ENCODE measurements at regions not wholly inside any gene's neighbourhood (a gene's known extent, or its start where the extent isn't known, plus 50 kb on each side); places are given as distances from the start of the nearest gene placed in this dataset.

DNA sequence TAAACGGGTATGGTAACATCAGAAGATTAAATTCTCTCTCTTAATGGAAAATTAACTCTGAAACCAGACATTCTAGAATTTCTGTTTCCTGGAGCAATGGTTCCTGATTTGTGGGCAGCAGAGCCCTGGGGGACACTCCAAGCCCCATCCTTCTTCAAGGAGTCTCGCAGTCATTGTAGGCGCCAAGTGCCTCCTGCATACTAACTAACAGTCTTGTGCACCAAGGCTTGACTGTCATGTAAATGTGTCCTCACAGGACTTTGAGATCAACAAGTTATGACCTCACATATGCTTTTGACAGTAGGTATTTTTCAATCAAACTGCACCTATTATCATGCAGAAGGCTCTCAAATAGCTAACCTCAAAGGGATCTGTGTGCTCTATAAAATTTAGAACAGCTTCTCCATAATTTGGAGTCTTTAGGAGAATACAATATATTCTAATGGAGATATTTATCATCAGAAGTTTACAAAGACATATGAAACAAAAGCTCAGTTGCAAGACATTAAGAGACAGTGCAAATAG is 52.1 kb upstream of the COPS8 start:
- TF ChIP-seq EP300 (IDR thresholded peaks at IDR 0.05): no peak
- TF ChIP-seq, protein P1, sequence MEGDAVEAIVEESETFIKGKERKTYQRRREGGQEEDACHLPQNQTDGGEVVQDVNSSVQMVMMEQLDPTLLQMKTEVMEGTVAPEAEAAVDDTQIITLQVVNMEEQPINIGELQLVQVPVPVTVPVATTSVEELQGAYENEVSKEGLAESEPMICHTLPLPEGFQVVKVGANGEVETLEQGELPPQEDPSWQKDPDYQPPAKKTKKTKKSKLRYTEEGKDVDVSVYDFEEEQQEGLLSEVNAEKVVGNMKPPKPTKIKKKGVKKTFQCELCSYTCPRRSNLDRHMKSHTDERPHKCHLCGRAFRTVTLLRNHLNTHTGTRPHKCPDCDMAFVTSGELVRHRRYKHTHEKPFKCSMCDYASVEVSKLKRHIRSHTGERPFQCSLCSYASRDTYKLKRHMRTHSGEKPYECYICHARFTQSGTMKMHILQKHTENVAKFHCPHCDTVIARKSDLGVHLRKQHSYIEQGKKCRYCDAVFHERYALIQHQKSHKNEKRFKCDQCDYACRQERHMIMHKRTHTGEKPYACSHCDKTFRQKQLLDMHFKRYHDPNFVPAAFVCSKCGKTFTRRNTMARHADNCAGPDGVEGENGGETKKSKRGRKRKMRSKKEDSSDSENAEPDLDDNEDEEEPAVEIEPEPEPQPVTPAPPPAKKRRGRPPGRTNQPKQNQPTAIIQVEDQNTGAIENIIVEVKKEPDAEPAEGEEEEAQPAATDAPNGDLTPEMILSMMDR (IDR thresholded peaks at IDR 0.05): no peak
- no peak for TF ChIP-seq POLR2A (IDR thresholded peaks at IDR 0.05)
- TF ChIP-seq POLR2AphosphoS5 (IDR thresholded peaks at IDR 0.05): no peak
